HUES48 (cell line): ENCODE measurements at regions not wholly inside any gene's neighbourhood (a gene's known extent, or its start where the extent isn't known, plus 50 kb on each side); places are given as distances from the start of the nearest gene placed in this dataset.
"Not testable (repeated sequence)": the region's sequence is repeated elsewhere in the genome, so short reads cannot be mapped to it uniquely, and the experiment has no call there.

ENCODE experiments used
- H3K27ac ChIP-seq: one replicate; pipeline ENCODE4 v1.7.0; 2013; ENCODE audit warnings: low read depth, low read length, inconsistent platforms
- H3K27me3 ChIP-seq: 2 replicates; pipeline ENCODE4 v1.6.1; 2013; ENCODE audit warnings: mild to moderate bottlenecking, low read length; ENCODE audit not compliant: control insufficient read depth, insufficient read depth
- H3K36me3 ChIP-seq: 2 replicates; pipeline ENCODE4 v1.6.1; 2013; ENCODE audit warnings: low read length; ENCODE audit not compliant: control insufficient read depth, insufficient read depth
- H3K4me1 ChIP-seq: 2 replicates; pipeline ENCODE4 v1.6.1; 2013; ENCODE audit warnings: mild to moderate bottlenecking, low read length; ENCODE audit not compliant: control insufficient read depth, insufficient read depth
- H3K4me3 ChIP-seq: 2 replicates; pipeline ENCODE4 v1.5.1; 2013; ENCODE audit warnings: mild to moderate bottlenecking, low read depth, low read length
- H3K9ac ChIP-seq: 2 replicates; pipeline ENCODE4 v1.6.1; 2013; ENCODE audit warnings: mild to moderate bottlenecking, low read depth, low read length, moderate library complexity
- H3K9me3 ChIP-seq: 2 replicates; pipeline ENCODE4 v1.6.1; 2013; ENCODE audit warnings: low read length; ENCODE audit not compliant: control insufficient read depth, insufficient read depth

- no peak overlapping the region for H3K27ac ChIP-seq
- H3K9ac ChIP-seq = no peak overlapping the region
- no peaks in the 10 kb centered on the region for H3K4me1 ChIP-seq
- no peaks in the 10 kb centered on the region for H3K9me3 ChIP-seq
- no peaks in the 10 kb centered on the region for H3K36me3 ChIP-seq
- no peak overlapping the region for H3K4me3 ChIP-seq
- no peaks in the 10 kb centered on the region for H3K27me3 ChIP-seq
Measured at GRCh38 chr9:120319452-120319851, 260.5 kb downstream of the CDK5RAP2 start.

DNA sequence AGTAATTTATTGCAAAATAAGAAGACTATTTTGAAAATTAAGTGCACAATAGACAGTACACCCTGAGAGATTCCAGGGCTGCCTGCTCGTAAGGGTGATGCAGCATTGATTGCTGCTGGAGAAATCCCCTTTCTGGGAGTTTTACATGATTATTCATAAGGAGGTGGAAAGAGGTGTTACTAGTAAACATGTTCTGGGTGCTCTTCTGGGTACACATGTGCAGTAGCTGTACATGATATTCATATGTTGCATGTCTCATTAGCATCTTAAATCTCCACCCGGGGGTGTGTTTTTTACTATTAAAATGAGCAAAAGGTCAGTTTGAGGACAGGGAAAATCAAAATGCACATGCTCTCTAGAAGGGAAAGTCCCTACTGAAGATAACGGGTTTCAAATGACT, 264.8 kb downstream of the CDK5RAP2 start:
- Histone ChIP-seq H3K36me3 (no peaks in the 10 kb centered on the region), H3K9ac (no peak overlapping the region), H3K9me3 (no peaks in the 10 kb centered on the region), H3K27ac (no peak overlapping the region), H3K4me3 (no peak overlapping the region), H3K27me3 (no peaks in the 10 kb centered on the region), H3K4me1 (no peaks in the 10 kb centered on the region)

DNA sequence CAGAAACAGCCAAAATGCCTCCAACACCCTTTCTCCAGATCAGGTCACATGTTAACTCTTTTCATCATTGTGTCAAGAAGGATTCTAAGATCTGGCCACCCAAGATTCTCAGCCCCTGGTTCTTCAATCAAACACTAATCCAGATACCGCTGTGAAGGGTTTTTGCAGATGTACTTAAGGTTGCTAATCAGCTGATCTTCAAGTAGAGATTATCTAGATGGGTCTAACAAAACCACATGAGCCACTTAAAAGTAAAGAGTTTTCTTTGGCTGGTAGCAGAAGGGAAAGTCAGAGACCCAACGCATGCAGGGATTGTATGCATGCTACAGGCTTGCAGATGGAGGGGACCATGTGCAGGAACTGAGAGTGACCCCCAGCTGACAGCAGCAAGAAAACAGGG, 267.9 kb downstream of the CDK5RAP2 start:
- peaks cover 16% of the 10 kb centered on the region for H3K4me1 ChIP-seq
- H3K9me3 ChIP-seq = no peaks in the 10 kb centered on the region
- no peak overlapping the region for H3K4me3 ChIP-seq
- no peak overlapping the region for H3K9ac ChIP-seq
- H3K27ac ChIP-seq = no peak overlapping the region
- no peaks in the 10 kb centered on the region for H3K27me3 ChIP-seq
- no peaks in the 10 kb centered on the region for H3K36me3 ChIP-seq

GRCh38 chr9:120310035-120310434, 269.9 kb downstream of the CDK5RAP2 start:
- Histone ChIP-seq H3K36me3 (no peaks in the 10 kb centered on the region), H3K4me1 (peaks cover 16% of the 10 kb centered on the region), H3K4me3 (no peak overlapping the region), H3K27ac (no peak overlapping the region), H3K9me3 (no peaks in the 10 kb centered on the region), H3K9ac (no peak overlapping the region), H3K27me3 (no peaks in the 10 kb centered on the region)

DNA sequence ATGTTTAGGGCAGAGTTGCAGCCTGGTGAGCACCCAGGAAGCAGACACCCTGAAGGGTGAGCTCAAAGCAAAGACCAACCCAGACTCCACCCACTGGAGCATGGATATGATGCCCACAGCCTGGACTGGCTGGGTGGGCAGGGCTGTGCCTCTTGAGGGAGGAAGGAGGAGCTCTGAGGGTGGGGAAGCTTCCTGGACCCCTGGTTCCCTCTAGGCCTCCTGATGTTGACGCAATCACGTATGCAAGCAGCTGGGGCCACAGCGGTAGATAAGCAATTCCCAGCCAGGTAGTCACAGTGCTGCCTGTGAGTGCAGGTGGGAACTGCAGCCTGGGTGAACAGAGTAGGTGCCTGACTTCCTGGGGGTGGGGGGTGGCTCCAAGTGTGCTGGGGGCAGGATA, 271.5 kb downstream of the CDK5RAP2 start:
- H3K9ac ChIP-seq = no peak overlapping the region
- no peaks in the 10 kb centered on the region for H3K27me3 ChIP-seq
- H3K9me3 ChIP-seq = no peaks in the 10 kb centered on the region
- peaks cover 16% of the 10 kb centered on the region for H3K4me1 ChIP-seq
- H3K4me3 ChIP-seq = no peak overlapping the region
- no peaks in the 10 kb centered on the region for H3K36me3 ChIP-seq
- no peak overlapping the region for H3K27ac ChIP-seq

- Histone ChIP-seq H3K27me3 (no peaks in the 10 kb centered on the region), H3K4me1 (peaks cover 16% of the 10 kb centered on the region), H3K4me3 (no peak overlapping the region)
Measured at GRCh38 chr9:120307599-120307998, 272.4 kb downstream of the CDK5RAP2 start.

DNA sequence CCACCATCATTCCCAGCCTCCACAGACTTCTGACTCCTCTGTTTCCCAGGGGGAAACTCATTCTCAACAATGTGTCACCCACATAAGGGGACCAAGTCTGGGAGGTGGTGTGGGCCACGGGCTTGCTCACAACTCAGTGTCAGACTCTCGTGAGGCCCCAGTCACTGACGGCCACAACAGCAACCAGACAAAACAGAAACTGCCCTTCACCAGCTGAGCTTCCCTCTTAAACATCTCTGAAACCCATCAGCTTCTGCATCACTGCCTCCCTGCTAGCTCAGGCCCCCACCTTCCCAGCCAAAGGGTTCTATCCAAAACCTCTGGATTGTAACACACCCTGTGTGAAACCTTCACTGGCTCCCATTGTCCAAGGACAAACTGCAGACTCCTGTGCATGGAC, 273.4 kb downstream of the CDK5RAP2 start:
- Histone ChIP-seq H3K36me3 (no peaks in the 10 kb centered on the region), H3K4me3 (no peak overlapping the region), H3K4me1 (peaks cover 16% of the 10 kb centered on the region), H3K27me3 (no peaks in the 10 kb centered on the region), H3K9me3 (no peaks in the 10 kb centered on the region), H3K27ac (no peak overlapping the region), H3K9ac (no peak overlapping the region)

More at GRCh38 chr9:120307599-120307998, 272.4 kb downstream of the CDK5RAP2 start:
- H3K9me3 ChIP-seq = no peaks in the 10 kb centered on the region
- no peak overlapping the region for H3K9ac ChIP-seq
- H3K36me3 ChIP-seq = no peaks in the 10 kb centered on the region
- H3K27ac ChIP-seq = no peak overlapping the region

DNA sequence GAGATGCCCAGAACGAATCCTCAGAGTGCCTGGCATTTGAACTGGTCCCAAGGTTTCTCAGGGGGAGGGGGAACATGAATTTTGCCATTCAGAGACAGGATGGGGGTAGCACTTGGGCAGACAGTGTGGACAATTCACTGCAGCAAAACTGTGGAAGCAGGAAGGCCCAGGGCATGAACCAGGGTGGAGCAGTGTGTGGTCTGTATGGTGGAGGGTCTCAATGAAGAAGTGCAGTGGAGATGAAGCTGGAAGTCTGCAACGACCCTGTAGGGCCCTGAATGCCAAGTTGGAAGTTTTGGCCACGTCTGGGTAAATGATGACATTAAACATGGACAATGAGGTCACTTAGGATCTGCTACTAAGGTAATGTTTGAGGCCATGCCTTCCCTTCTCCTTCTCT, 273.9 kb downstream of the CDK5RAP2 start:
- H3K36me3 ChIP-seq = no peaks in the 10 kb centered on the region
- no peak overlapping the region for H3K4me3 ChIP-seq
- peaks cover 16% of the 10 kb centered on the region for H3K4me1 ChIP-seq
- H3K9ac ChIP-seq = no peak overlapping the region
- no peaks in the 10 kb centered on the region for H3K9me3 ChIP-seq
- no peaks in the 10 kb centered on the region for H3K27me3 ChIP-seq
- no peak overlapping the region for H3K27ac ChIP-seq

DNA sequence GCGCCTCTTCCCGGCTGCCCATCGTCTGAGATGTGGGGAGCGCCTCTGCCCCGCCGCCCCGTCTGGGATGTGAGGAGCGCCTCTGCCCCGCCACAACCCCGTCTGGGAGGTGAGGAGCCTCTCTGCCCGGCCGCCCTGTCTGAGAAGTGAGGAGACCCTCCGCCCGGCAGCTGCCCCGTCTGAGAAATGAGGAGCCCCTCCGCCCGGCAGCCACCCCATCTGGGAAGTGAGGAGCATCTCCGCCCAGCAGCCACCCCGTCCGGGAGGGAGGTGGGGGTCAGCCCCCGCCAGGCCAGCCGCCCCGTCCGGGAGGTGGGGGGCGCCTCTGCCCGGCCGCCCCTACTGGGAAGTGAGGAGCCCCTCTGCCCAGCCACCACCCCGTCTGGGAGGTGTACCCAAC, 275.1 kb downstream of the CDK5RAP2 start:
- H3K27ac ChIP-seq, H3K36me3 ChIP-seq, H3K9ac ChIP-seq, H3K9me3 ChIP-seq, H3K27me3 ChIP-seq, H3K4me3 ChIP-seq: not testable (repeated sequence)
- H3K4me1 ChIP-seq = peaks cover 16% of the 10 kb centered on the region

DNA sequence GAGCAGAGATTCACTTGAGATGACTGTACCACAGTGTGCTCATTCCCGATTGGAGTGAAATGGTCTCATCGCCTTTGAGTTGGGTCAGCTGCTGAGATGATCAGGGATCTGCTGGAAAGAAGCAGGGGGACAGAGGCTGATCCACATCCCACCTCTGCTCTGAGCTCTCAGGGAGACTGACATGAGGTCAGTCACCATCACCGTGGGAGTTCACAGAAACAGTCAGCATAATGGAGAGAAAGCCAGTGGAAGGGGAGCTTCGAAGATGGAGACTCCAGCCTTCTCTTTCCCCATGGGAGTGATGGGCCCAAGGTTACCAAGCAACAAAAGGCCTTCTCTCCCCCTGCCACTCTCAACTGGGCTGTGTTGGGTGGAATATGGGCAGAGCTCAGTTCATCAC, 276.4 kb downstream of the CDK5RAP2 start:
- H3K27me3 ChIP-seq = no peaks in the 10 kb centered on the region
- no peak overlapping the region for H3K4me3 ChIP-seq
- H3K36me3 ChIP-seq = no peaks in the 10 kb centered on the region

GRCh38 chr9:120299785-120300184, 280.2 kb downstream of the CDK5RAP2 start:
- Histone ChIP-seq H3K4me1 (no peaks in the 10 kb centered on the region), H3K9ac (no peak overlapping the region), H3K9me3 (no peaks in the 10 kb centered on the region), H3K27ac (no peak overlapping the region), H3K4me3 (no peak overlapping the region), H3K27me3 (no peaks in the 10 kb centered on the region), H3K36me3 (no peaks in the 10 kb centered on the region)

More for the DNA sequence above, 276.4 kb downstream of the CDK5RAP2 start:
- H3K4me1 ChIP-seq = peaks cover 13% of the 10 kb centered on the region
- no peak overlapping the region for H3K27ac ChIP-seq
- no peak overlapping the region for H3K9ac ChIP-seq
- no peaks in the 10 kb centered on the region for H3K9me3 ChIP-seq

GRCh38 chr9:120294003-120294402, 286.0 kb downstream of the CDK5RAP2 start:
- Histone ChIP-seq H3K4me3 (no peak overlapping the region), H3K4me1 (0 out of 2 replicates have a peak, but pooled peaks cover 2% of the 10 kb centered on the region), H3K27ac (no peak overlapping the region), H3K9me3 (no peaks in the 10 kb centered on the region), H3K27me3 (no peaks in the 10 kb centered on the region), H3K9ac (no peak overlapping the region), H3K36me3 (no peaks in the 10 kb centered on the region)
